ENCODE measurements at regions not wholly inside any gene's neighbourhood (a gene's known extent, or its start where the extent isn't known, plus 50 kb on each side); places are given as distances from the start of the nearest gene placed in this dataset.

GRCh38 chr9:121598965-121599871 is 52.2 kb upstream of the DAB2IP start:
- no peak for TF ChIP-seq CTCF (IDR thresholded peaks at IDR 0.05)
- no peak for TF ChIP-seq POLR2A (IDR thresholded peaks at IDR 0.05)

Data from lower leg skin (tissue), 3 donors.